ENCODE measurements at regions not wholly inside any gene's neighbourhood (a gene's known extent, or its start where the extent isn't known, plus 50 kb on each side); places are given as distances from the start of the nearest gene placed in this dataset.

DNA sequence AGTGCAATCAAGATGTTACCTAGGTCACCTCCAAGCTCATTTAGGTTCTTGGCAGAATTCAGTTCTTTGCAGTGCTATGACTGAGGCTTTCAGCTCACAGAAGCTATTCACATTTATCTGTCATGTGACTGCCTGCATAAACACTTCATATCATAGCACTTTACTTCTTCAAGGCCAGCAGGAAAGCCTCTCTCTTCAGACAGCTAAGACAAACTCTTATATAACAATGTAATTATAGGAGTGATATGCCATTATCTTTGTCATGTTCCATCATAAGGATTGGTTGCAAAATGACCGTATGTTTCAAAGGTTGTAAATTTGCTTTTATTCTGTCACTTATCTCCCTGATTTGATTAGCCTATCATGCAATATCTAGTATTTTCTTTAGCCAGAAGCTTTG is 78.8 kb upstream of the TMEM196 start:
- Histone ChIP-seq H3K79me2 (ENCODE audit: insufficient read depth, low read length) (no peaks in the 10 kb centered on the region), H3K9me2 (replicated peaks; ENCODE audit: low read depth, low read length) (no peaks in the 10 kb centered on the region), H3K27me3 (ENCODE audit: insufficient read depth, low read length, poor library complexity, severe bottlenecking) (no peaks in the 10 kb centered on the region), H2AFZ (ENCODE audit: low read length) (no peak overlapping the region), H3K9me3 (ENCODE audit: insufficient read depth, low read depth, low read length) (no peaks in the 10 kb centered on the region), H4K20me1 (ENCODE audit: insufficient read depth, low read length, poor library complexity, severe bottlenecking) (no peaks in the 10 kb centered on the region), H3K36me3 (ENCODE audit: insufficient read depth, low read length) (no peaks in the 10 kb centered on the region), H3K4me1 (ENCODE audit: insufficient read depth, low read length, poor library complexity, severe bottlenecking) (no peaks in the 10 kb centered on the region), H3K9ac (ENCODE audit: low read depth, low read length, poor library complexity, severe bottlenecking) (no peak overlapping the region), H3F3A (ENCODE audit: low read depth) (no peaks in the 10 kb centered on the region), H3K4me2 (ENCODE audit: low read depth, low read length, poor library complexity, severe bottlenecking) (no peak overlapping the region), H3K4me3 (ENCODE audit: low read length, poor library complexity, severe bottlenecking) (no peak overlapping the region)
- TF ChIP-seq EZH2phosphoT487 (IDR thresholded peaks at IDR 0.05; ENCODE audit: borderline replicate concordance) = no peak
- TF ChIP-seq, protein P1, sequence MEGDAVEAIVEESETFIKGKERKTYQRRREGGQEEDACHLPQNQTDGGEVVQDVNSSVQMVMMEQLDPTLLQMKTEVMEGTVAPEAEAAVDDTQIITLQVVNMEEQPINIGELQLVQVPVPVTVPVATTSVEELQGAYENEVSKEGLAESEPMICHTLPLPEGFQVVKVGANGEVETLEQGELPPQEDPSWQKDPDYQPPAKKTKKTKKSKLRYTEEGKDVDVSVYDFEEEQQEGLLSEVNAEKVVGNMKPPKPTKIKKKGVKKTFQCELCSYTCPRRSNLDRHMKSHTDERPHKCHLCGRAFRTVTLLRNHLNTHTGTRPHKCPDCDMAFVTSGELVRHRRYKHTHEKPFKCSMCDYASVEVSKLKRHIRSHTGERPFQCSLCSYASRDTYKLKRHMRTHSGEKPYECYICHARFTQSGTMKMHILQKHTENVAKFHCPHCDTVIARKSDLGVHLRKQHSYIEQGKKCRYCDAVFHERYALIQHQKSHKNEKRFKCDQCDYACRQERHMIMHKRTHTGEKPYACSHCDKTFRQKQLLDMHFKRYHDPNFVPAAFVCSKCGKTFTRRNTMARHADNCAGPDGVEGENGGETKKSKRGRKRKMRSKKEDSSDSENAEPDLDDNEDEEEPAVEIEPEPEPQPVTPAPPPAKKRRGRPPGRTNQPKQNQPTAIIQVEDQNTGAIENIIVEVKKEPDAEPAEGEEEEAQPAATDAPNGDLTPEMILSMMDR (conservative IDR thresholded peaks at IDR 0.05; ENCODE audit: low read length) = no peak

DNA sequence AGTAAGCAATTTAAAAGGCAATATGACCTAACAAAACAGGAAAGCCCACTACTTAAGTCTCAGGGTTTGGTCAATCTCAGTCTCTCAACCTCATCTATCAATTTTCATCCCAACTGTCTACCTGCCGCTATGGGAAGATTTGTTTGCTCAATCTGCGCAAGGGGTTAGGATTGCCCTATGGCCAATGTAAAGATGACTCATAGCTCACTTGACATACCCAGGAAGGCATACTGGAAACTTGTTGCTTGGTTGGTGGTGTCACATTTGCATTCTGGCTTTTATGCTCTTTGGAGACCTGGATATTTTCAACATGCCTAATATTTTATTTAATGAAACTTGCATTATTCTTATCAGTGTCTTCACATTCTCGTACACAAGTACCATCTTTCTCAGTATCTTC is 78.1 kb upstream of the TMEM196 start:
- H3K4me2 ChIP-seq (ENCODE audit: low read depth, low read length, poor library complexity, severe bottlenecking) = no peak overlapping the region
- H3K27me3 ChIP-seq (ENCODE audit: insufficient read depth, low read length, poor library complexity, severe bottlenecking) = no peaks in the 10 kb centered on the region
- H2AFZ ChIP-seq (ENCODE audit: low read length) = no peak overlapping the region
- H3K79me2 ChIP-seq (ENCODE audit: insufficient read depth, low read length) = no peaks in the 10 kb centered on the region
- TF ChIP-seq, protein P1 (conservative IDR thresholded peaks at IDR 0.05; ENCODE audit: low read length) = no peak
- TF ChIP-seq EZH2phosphoT487 (IDR thresholded peaks at IDR 0.05; ENCODE audit: borderline replicate concordance) = no peak
- no peaks in the 10 kb centered on the region for H3K4me1 ChIP-seq (ENCODE audit: insufficient read depth, low read length, poor library complexity, severe bottlenecking)
- H3K4me3 ChIP-seq (ENCODE audit: low read length, poor library complexity, severe bottlenecking) = no peak overlapping the region
- H3F3A ChIP-seq (ENCODE audit: low read depth) = no peaks in the 10 kb centered on the region
- H4K20me1 ChIP-seq (ENCODE audit: insufficient read depth, low read length, poor library complexity, severe bottlenecking) = no peaks in the 10 kb centered on the region
- no peak overlapping the region for H3K9ac ChIP-seq (ENCODE audit: low read depth, low read length, poor library complexity, severe bottlenecking)
- H3K36me3 ChIP-seq (ENCODE audit: insufficient read depth, low read length) = no peaks in the 10 kb centered on the region
- no peaks in the 10 kb centered on the region for H3K9me3 ChIP-seq (ENCODE audit: insufficient read depth, low read depth, low read length)
- no peaks in the 10 kb centered on the region for H3K9me2 ChIP-seq (replicated peaks; ENCODE audit: low read depth, low read length)

DNA sequence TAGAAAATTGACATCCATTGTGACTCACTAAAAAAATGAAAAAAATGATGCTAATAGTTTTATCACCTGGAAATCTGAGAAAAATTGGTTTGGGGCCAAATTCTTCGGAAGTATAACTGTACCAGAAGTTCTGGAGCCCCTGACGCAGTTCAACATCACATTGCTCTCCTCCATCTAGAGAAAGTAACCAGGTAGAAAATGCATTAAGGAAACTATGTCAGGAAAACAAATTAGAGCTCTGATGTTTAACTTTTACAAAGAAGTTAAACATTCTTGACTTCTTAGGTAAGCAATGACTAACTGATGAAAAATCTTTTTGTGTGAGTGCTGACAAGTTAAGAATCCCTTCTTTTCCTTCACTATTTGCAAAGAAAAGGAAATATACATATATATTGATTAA is 61.1 kb upstream of the TMEM196 start:
- H4K20me1 ChIP-seq (ENCODE audit: insufficient read depth, low read length, poor library complexity, severe bottlenecking) = no peaks in the 10 kb centered on the region
- no peaks in the 10 kb centered on the region for H3K9me2 ChIP-seq (replicated peaks; ENCODE audit: low read depth, low read length)

More for the DNA sequence above, 61.1 kb upstream of the TMEM196 start:
- no peak overlapping the region for H3K4me2 ChIP-seq (ENCODE audit: low read depth, low read length, poor library complexity, severe bottlenecking)
- H3K36me3 ChIP-seq (ENCODE audit: insufficient read depth, low read length) = no peaks in the 10 kb centered on the region
- H3F3A ChIP-seq (ENCODE audit: low read depth) = no peaks in the 10 kb centered on the region
- no peak overlapping the region for H2AFZ ChIP-seq (ENCODE audit: low read length)
- no peaks in the 10 kb centered on the region for H3K9me3 ChIP-seq (ENCODE audit: insufficient read depth, low read depth, low read length)
- H3K4me1 ChIP-seq (ENCODE audit: insufficient read depth, low read length, poor library complexity, severe bottlenecking) = peaks cover 3% of the 10 kb centered on the region
- no peaks in the 10 kb centered on the region for H3K27me3 ChIP-seq (ENCODE audit: insufficient read depth, low read length, poor library complexity, severe bottlenecking)
- no peaks in the 10 kb centered on the region for H3K79me2 ChIP-seq (ENCODE audit: insufficient read depth, low read length)
- no peak overlapping the region for H3K4me3 ChIP-seq (ENCODE audit: low read length, poor library complexity, severe bottlenecking)
- no peak overlapping the region for H3K9ac ChIP-seq (ENCODE audit: low read depth, low read length, poor library complexity, severe bottlenecking)
- no peak for TF ChIP-seq EZH2phosphoT487 (IDR thresholded peaks at IDR 0.05; ENCODE audit: borderline replicate concordance)
- TF ChIP-seq, protein P1 (conservative IDR thresholded peaks at IDR 0.05; ENCODE audit: low read length) = no peak

Measured in Loucy (cell line).